HG03097 (cell line): ENCODE measurements at regions not wholly inside any gene's neighbourhood (a gene's known extent, or its start where the extent isn't known, plus 50 kb on each side); places are given as distances from the start of the nearest gene placed in this dataset.

ENCODE experiments used
- ATAC-seq: cut with Tn5 transposase; IDR thresholded peaks from one replicate; pipeline ENCODE4 v1.9.1; 2021; ENCODE audit not compliant: unreplicated experiment, low FRiP score

DNA sequence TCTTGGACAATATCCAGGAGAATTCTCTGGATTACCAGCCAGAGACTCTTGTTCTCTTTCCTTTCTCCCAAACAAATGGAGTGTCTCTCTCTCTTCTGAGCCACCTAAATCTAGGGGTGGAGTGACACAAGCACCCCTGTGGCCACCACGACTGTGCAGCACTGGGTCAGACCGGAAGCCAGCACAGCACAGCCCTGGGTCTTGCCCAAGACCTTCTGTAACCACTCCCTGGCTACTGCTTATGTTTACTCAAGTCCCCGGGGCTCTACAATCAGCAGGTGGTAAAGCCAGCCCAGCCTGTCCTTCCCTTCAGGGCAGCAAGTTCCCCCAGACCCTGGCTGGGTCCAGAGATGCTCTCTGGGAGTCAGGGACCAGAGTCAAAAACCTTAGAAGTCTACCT lies 110.0 kb upstream of the TUT7 start:
- no peak for ATAC-seq

DNA sequence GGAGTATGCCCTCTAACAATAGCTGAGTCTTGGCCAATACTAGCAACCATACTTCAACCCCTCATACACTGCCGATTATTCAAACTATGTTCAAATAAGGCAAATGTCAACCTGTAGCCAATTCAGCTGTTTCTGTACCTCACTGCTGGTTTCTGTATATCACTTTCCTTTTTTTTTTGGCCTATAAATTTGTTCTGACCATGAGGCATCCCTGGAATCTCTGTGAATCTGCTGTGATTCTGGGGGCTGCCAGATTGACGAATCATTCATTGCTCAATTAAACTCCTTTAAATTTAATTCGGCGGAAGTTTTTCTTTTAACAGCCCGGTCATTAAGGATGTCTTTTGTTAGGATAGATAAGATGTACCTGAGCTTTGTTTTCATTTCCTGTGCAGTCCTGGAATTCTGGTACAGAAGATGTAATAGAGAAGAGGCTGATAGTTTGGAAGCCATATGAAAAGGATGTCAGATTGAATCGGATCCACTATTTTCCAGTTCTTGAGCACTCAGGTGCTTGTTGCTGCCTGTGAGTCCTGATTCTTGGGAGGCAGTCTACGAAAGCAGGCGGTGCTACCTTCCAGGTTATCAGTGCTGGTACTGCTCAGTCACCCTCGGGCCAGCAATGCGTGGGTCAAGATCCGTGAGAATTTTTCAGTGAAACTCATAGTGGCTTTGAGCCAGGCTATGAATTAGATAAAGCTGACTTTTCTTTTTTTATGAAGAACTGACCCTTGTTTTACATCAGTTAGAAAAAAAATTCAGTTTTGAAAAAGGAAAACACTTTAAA lies 106.2 kb upstream of the TUT7 start:
- no peak for ATAC-seq

DNA sequence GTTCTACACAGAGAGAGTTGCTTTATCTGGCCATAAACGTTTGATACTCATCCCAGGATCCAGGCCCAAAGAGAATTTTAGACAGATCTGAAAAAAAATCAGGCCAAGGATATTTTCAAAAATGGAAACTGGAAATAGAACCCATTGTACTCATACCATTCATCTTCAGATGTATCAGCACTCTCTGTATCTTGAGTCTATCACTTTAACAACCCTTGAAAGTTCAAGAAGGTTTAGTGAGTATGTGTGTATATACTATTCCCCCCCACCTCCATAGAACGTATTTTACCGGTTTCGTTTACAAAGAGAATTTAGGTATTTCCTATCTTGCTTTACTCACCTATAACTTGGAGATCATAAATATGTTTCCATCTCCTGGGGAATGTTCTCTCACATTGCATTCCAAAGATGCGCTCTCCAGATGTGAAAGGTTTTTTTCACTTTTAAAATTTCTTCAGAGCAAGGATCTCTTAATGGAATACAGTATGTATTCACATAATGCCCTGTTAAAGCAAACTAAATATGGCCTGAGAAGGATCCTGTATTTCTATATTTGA lies 105.5 kb upstream of the TUT7 start:
- ATAC-seq: no peak

DNA sequence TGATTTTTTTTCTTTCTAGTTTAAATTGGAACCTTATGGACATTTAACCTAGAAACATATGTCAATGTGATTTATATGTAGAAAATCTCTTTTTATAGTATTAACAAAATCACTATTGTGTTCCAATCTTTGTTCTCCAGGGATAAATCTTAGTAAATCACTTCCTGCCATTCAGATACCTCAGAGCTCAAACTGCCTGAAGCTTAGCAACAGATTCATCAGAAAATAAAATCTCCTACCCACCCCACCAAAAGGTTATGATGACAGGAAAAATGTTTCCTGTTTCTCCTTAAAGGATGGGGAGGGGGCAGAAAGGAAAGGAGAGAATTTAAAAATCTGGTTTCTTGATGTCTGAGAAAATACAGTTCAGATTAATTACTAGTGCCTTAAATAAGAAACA lies 105.0 kb upstream of the TUT7 start:
- ATAC-seq: no peak

DNA sequence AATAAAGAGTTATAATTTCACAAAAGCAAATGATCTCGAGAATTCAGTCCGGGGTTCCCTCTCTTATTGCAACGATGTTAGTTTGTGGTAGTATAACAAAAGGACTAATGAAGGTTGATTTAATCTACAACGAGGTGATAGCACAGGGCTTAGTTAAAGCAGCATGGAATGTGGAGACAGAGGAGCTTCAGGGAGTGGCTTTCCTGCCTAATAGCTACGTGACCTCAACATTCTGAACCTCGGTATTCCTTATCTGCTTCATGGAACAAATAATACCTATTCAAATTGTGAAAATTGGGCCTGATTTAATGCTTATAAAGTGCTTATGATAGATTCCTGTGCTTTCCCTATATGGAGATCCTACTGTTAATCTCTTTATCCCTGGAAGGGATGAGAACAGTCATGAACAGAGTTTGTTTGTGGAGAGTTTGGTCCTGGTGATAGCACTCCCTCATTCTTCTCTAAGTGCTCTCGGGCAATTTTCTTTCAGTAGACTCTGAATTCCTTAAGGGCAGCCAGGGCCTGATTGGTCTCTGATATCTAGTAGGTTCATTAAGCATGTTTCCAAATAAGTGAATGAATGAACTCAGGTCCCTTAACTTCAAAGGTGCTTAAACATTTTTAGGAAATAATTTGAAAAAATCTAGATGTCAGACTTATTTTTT lies 104.1 kb upstream of the TUT7 start:
- ATAC-seq: no peak

DNA sequence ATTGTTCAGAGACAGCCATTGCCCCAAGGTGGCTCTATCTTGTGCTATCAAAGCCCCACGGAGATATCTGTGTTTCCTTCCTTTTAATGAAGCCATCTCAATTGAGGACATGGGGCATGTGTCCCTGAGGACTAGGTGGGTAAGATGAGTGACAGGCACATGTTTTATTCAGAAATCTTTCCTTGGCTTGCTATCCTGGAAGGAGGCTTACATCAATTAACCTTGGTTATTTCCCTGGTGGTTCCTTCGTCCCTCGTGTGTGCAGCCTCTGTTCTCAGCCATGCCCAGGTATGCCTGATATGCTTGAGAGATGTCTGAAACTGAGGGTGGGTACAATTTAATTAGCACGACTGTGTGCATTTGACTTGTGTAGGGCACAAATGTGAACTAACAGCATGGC lies 102.2 kb upstream of the TUT7 start:
- ATAC-seq: no peak

DNA sequence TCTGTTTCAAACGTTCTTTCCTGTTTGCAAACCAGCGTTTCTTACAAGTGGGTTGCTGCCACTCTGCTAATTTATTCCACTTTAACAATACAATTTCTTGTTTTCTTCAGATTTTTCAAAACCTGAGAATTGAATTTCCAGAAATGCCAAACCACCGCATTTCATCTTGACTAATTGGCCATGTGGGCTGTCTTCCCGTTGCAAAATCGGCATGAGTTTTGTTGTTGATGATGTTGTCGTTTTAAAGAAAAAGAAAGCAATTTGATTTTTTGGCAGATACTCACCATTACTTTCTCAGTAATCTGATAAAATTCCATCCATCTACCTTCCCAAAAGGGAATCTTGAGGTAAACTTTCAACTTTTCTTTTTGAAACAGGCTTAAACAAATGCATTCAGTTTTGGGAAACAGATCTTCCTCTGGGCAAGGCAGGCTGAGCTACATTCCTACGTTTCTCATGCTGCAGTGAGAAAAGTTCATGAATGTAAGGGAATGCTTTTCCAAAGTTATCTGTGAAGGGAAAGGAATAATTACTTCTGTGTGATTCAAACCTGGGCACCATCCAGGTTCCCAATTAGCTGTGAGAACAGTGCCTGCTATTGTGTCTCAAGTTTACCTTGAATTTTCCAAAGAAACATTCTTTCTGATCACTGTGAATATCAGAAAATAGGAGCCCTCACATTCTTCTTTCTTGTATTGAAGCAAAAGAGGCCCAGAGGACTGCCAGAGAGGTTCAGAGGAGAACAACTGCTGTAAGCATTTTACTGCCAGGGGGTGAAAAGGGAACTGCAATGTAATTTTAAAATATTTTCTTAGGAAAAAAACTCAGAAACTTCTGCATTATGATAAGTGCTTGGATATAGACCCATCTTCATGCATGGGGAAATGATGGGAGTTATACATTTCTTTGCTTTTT lies 100.7 kb upstream of the TUT7 start:
- ATAC-seq: no peak

DNA sequence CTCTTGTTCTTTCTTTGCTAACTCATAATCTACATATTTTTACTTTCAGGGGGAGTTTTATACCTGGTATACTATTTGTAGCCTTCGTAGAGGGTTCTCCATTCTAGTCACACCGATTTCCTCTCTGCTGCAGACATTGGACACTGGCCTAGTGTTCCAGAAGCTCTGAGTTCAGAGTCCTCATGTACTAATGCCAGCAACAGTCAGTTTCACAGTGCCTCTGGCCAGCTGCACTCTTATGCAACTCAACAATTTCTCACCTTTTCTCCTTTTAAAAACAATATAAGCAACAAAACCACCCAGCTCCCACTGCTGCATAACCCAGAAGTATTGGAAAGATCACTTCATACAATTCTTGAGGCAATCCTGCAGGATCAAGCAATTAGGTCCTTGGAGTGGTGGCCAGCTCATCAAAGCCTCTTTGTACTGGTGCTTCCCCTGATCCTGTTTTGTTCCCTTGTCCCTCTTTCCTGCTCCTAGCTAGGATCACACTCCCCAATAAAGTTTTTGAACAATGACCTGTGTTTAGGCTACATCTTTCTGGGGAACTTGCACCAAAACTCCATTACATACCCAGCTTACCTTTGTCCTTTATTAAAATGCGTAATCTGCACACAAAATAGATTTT lies 98.1 kb upstream of the TUT7 start:
- ATAC-seq: no peak

DNA sequence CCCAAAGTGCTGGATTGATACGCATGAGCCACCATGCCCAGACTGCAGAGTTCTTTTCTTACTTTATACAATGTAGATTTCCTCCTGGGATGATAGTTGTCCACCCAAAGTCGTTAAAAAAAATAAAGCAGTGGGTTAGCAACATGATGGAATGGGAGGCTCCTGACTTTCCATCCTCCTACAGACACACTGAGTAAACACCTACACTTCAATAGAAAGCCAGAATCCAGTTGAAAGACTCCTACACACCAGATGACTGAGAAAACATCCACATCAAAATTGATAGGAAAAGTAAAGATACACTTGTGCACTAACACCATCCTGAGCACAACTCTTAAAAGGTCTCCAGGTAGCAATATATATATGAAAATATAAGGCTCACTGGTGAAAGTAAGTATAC lies 95.0 kb upstream of the TUT7 start:
- ATAC-seq: no peak

DNA sequence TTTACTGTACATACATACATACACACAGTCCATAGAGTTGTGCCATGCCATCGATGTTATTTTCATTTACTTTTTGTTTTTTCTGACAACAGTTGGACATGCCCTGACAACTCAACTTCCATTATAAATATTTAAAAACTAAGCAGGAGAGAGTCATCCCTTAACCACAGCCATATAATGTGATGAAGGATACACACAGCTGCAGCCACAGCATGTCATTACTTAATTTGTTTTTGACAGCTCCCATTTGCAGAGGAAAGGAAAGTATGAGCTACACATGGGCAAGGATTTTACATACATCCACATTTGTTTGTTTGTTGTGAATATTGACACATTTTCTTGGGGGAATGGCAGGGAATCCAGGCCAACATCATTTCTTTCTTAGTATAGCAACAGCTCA lies 91.5 kb upstream of the TUT7 start:
- no peak for ATAC-seq

DNA sequence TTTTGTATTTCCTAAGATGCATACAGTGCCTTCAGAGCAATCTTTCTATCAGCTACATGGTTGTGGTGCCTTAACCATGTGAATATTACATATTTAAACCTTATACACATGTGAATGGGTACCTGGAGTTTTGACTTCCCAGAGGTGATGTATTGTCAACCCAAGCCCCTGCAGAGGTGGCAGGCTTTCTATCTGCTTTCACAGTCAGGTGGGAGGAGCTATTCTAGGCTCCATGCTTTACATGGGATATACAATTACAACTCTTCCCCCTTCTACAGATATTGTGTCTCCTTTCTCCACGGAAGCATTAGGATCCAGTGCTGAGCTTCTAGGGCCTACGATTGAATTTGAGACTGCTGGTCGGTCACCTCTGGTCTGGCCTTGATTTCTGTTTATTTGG lies 89.8 kb upstream of the TUT7 start:
- no peak for ATAC-seq

DNA sequence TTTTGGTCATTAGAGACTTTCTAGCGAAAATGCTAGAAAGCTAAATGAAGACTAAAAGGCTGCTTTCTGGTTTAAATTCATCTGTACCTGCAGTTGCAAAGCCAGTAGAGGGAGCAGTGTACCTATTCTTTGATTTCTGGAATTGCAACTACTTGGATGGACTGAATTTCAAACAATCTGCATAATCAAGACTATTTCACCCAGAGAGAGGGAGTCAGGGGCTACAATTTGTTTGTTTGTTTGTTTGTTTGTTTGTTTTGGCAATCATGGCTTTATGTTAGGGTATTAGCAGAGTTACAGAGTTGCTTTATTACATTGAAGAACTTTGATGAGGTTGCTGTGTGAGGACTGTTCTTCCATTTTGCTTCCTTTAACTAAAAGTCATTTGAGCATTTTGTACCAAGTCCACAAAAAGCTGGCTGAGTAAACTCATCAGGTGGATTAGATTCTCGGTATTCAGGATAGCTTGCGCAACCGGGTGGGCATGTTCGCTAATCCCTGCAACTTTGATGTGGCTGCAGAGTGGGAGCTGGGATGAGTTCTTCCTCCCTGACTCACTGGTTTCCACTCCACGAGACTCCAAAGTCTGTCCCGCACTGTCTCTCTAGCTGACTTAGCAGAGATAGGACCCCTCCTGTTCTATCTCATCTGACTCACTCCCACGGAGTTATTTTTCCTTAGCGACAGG lies 80.0 kb upstream of the TUT7 start:
- ATAC-seq: no peak

DNA sequence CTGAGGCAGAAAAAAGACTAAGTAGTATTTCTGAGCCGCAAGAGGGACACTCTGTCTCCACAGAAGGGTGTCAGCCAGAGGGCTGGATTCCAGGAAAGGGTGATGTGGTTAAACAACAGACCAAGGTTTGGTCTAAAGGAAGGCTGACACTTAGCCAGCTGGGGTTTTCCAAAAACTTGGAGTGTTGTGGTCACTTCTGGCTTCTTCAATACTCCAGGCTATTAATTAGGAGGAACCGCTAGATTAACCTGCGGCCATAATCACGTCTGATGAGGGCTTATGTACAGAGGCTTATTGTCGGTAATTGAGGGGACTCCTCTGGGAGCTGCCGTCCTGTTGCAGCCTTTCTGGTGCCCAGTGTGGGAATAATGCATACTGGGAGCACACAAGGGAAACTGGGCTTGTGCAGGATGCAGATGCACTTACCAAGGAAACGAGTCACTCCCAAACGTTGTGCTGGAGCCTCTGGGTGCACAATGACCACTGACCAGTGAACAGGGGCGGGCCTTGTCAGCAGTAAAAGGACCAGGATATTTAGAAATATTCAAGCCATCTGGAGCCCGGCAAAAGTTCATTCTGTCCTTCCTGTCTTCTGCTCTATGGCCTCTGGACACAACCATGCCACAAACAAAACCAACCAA lies 70.2 kb upstream of the TUT7 start:
- no peak for ATAC-seq

DNA sequence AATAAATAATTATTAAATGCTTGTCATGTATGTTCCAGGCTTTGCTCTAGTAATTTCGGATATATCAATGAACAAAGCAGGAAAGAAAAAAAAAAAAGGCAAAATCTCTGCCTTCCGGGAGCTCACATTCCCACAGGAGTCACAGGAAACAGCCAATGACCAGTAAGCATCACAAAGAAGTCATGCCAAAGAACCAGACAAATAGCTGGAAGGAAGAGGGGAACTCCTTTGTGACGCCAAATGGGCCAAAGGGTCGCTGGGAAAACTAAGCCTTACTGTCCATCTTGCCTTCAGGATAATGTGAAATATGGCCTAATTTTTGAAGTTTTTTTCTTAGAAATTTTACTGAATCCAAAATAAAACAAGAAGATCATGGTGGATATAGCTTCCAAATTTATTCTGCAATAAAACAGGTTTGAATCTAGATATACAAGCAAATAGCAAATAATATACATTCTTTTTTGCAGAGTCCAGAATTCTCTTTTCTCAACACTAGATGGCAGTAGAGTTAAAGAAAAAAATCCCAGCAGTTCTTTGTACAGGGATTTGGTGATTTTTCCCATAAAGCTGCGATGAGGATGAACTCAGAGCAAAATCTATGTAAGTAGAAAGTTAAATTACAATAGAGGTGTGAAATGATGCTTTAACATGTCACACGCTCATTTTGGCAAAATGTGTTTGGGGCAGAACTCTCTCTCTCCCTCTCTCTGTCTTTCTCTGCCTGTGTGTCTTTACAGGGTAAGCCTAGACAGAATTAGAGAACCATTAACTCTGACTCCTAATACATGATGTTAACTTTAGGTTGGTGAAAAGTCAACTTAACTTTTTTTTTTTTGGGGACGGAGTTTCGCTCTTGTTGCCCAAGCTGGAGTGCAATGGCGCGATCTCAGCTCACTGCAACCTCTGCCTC lies 60.0 kb upstream of the TUT7 start:
- ATAC-seq: no peak

DNA sequence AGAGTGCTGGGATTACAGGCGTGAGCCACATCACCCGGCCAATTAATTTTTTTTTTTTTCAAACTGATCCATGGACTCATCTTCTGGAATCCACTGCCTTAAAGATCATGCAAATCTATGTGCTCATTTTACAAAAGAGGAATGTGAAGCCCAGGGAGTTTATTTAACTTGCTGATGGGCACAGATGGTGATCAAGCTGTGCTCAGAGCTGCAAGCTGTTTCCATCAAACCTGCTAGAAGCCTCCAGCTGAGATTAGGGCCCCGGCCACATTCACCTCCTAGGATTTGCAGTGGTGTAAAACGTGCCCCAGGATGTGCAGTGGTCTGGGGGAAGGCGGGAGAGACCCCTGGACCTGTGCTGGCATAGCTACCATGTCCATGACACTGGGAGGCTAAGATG lies 56.1 kb upstream of the TUT7 start:
- ATAC-seq: no peak

DNA sequence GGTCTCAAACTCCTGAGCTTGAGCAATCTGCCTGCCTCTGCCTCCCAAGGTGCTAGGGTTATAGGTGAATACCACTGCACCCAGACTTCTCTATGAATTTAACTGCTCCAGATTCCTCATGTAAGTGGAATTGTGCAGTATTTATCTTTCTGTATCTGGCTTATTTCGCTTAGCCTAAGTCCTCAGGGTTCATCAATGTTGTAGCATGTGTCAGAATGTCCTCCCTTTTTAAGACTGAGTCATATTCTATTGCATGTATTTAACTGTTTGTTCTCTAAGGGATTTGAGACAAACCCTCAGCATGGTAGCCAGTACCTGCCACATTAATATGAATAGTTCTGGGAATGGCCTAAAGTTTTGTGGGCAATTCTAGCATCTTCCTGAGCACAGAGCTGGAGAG lies 53.9 kb upstream of the TUT7 start:
- ATAC-seq: no peak

DNA sequence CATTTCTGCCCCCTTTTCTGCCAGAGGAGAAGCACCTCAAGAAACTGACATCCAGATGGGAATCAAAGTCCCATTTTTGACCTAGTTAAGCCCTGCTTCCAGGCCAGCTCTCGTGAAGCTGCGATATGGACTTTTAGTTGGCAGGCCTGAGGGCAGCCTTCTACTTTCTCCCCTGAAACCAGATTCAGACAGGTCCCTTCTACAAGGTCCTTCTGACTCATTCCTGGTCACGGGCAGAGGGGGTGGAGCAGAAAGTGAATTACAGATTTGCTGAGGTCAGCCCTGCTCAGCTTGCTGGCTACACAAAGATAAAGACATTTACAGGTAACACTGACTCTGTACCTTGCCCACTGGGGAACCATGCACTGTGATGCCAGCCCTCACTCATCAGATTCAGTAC lies 52.8 kb upstream of the TUT7 start:
- no peak for ATAC-seq

DNA sequence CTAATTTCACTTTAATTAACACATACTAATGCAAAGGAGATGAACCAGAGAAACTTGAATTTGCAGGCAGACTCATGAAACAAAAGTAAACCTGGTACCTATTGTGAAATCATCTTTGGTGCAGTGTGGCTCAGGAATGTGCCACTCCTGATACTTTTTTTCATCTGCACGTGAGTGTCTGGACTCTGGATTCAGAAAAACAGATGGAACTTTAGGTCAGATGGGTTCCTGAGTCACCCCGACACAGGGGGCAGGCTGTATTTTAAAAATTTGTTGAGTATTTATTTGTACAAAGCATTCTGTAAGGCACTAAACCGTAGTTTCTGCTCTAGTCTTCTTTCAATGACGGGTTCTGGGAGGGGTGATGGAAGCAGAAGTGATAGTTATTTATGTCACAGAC lies 52.2 kb upstream of the TUT7 start:
- no peak for ATAC-seq

DNA sequence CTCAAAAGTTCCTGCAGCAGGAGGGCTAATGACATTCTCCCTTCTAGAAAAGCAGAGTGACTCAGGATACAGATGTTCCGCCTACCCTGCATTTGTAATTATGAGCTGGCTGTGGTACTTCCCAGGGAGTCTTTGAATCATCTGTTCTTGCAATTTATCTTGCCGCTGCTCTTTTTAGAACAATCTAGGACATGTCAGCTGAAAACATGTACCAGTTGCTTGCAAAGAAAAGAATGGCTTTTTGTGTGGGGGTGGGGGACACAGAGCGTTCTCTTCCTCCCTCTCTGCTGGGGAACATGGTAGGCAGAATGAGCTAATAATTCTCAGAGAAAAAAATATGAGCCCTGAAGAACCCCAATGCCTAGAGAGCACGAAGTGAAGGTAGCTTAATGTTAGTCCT lies 51.7 kb upstream of the TUT7 start:
- ATAC-seq: no peak
